UCSD-AML1 (cell line): ENCODE measurements at regions not wholly inside any gene's neighbourhood (a gene's known extent, or its start where the extent isn't known, plus 50 kb on each side); places are given as distances from the start of the nearest gene placed in this dataset.

Experiments used
- DNase-seq: peaks from one replicate; lab custom pipeline; 2025; ENCODE audit not compliant: unreplicated experiment; lab: John Stamatoyannopoulos, UW

DNA sequence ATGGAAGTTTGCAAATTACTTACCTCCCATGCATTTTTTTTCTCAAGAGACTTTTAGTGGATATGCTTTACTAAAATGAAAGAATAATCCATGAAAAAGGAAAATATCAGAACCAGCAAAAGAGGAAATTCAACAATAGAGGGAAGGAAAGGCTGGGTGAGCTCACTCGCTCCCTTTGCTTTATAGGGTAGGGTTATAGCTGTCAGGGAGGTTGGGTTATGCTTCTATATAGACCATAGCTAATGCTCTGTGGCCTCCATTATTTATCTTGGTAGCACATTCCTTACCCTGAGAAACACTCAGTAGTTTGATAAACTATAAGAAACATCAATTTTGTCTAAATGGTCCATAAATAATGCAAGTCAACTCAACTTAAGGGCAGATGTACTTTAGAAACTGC, 215.9 kb upstream of the FAR2 start:
- DNase-seq, result no peak

DNA sequence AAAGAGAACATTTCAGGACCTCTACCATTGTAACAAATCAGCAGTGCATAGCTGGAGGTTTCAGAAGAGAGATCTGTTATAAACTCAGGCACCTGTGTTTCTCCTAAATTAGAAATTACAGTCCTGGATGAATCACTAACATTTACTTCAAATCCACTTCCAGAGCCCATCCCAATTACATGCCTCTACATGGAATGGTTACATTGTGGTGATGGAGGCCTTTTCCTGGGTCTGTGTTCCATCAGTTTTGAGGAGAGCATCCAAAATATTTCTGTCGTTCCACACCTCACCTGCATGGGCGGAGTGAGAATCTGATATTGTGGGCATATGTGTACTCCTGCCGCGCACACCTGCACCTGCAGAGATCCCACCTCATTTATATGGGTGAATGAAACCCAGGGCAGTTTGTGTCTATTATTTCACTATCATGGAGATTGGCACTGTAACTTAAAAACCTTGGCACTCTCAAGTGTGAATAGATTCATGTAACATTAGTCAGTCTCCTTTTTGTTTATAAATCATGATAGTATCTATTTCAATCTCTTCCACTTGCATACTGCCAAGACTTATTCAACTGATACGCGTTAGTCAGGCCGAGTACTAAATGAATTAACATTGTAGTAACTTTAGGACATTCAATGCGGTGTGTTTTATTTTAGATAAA, 215.1 kb upstream of the FAR2 start:
- DNase-seq, result no peak

DNA sequence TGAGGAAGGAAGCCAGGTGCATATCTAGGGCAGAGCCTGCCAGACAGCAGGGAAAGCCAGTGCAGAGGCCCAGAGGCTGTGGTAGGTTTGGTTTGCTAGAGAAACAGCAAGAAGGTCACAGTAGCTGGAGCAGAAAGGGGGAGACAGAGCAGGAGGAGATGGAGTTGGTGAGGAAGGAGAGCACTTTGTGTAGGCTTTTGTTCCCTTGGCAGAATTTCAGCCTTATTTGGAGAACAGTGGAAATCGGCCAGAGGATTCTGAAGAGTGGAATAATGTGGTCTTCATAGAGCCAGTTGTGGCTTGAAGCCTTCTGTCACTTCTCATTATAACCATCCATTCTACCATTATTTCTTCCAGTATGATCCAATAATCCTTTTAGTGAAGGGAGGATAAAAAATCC, 212.9 kb upstream of the FAR2 start:
- DNase-seq, result no peak

DNA sequence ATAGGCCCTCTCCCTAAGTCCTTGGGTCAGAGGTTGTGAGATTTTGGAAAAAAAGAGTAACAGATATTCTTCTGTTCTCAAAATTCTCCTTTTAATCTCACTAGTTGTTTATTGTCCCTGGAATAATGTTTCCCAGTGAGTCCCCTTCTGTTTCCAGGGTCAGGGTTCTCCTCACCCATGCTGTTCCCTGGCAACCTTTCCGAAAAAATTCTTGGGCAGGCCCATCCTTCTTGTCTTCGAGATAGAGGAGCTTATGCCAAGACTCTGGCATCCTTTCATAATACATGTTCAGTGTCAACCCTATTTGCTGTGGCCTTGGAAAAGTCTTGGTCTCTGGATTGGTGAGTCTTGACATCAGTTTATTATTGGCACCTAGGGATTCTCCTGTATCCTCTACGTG, 212.4 kb upstream of the FAR2 start:
- no peak for DNase-seq

DNA sequence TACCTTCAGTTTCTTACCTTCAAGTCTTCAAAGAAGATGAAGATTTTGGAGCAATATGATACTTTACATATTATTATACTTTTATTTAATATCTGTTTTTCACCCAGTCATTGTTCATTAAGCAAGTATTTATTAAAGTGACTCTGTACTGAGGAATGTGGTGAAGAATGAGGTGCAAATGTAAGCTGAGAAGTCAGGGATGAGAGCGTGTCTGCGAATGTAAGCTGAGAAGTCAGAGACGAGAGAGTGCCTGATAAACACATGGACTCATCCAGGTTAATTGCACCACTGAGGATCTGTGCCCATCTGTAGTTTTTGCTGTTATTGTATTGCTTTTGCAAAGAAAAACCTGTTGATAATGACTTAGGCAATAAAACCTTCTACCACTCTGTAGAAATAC, 211.9 kb upstream of the FAR2 start:
- no peak for DNase-seq

DNA sequence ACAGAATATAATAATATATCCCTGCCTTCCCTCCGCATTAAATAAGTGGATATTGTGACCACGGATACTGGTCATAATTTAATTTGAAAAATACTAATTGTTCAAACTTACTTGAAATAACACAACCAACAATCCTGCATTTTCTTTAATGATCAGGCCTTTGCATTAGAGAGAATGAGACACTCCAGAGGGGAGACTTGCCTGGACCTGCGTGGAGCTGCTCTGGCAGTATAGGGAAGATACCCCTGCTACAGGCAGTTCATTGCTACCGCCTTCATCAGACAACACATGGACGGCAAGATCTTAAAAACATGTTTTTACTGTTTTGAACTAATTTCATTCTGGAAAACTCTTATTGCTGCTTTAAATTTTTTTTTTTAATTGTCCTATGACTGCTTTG, 211.0 kb upstream of the FAR2 start:
- DNase-seq, result no peak

DNA sequence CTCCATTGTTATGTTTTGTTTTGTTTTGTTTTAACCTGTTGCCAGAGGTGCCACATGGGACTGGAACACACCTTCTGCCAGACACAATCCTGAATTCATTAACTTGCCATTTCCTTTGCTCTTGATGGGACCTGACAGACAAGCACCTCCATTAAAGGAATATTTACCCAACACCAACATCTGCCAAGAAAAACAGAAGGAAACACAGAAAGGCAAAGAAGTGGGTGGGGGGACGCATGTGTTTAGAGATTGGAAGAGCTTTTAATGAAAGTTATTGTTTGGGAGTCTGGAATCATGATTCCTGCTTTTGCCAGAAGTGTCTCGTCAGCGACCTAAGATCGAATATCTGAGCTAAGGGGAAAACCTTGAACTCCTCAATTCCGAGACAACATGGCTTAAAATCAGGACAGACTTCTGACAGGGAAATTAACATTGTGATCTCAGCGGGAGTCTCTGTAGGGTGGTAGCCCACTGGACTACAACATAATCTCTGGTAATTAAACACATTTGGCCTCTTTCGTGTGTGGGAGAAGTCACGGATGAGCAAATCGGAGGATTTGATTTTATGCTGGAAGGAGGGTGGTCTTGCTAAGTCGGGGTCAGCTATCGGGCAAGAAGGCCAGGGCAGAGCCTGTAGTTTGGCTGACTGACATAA, 210.4 kb upstream of the FAR2 start:
- DNase-seq, result no peak

DNA sequence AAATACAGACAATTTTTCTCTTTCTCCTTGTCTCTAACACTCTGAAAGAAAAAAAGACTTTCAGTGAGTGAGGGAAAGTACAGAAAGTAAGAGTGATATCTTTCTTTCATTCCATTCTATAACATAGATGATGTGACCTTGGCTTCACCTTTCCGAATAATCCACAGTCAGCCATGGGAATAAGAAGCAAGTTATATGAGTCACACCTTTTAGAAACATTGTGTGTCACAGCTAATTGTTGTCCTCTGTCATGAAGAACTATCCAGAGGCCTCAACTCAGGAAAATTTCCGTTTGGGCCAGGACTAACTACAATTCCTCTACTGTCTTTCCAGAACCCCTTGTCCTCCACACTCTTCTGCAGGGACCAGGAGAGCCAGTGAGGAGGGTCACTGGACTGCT, 209.7 kb upstream of the FAR2 start:
- no peak for DNase-seq

DNA sequence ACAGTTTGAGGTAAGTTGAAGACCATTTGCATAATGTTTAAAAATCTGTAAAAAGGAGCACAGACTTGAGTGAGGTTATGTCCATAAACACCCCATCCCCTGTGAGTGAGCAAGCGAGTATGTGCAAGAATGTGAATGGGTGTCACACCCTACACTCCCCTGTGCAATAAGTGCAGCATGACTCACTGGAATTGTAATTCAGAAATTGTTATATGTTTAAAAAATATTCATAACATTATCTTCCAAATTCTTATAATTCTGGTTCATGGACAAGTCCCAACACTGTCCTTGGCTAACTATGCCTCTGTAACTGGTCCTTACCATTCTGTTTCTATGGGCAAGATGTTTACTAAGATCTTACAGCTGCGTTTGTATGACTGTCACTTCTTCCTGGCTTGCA, 207.8 kb upstream of the FAR2 start:
- DNase-seq, result no peak

DNA sequence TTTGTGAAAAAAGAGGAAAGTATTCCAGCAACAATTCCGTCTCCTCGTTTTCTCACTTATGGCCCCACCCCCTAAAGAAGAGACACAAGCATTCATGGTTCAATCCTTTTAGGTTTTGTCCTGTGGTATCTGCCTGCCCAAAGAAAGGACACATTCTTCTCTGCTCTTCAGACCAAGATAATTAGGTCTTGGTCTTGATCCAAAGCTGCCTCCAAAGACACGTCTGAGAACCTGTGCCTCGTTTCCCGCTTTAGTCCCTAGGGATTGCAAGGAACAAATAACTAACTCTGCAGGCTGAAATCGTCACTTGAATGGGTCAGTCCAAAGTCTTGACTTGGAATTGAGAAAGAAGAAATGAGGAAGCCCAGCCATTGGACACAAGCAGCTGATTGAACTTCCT, 202.7 kb upstream of the FAR2 start:
- DNase-seq, result no peak

DNA sequence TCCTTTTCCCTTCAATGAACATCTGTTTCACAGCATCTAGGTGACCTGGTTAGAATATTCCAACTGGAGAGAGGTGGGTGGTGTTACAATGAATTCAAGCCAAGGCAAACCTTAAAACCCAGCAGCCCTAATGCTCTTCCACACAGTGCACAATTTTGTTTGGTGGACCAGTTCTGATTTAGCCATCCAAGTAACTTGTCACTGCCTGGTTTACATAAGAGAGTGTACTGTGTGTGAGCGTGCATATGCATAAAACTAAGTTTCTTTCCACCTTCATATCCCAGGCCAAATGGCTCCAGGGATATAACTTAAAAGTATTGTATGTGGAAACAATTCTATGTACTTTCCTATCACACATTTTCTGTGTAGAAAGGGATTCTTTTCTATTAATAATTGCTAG, 200.4 kb upstream of the FAR2 start:
- no peak for DNase-seq

DNA sequence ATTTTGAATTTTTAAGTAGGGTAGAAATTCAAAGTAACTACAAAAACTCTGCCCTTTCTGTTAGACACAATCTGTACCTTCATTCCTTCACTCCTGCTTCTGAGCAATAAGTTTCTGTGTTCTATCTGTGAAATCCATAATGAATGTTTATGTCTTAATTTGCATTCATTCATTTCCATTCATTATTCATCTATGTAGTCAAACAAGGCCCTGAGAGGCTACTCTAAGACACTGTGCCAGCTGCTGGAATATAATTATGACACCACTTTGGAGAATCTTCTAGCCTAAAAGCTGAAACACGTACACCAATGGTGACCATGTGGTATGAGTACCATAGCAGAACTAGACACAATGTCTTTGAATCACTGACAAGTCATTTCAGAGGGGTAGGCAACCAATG, 199.9 kb upstream of the FAR2 start:
- DNase-seq, result no peak

DNA sequence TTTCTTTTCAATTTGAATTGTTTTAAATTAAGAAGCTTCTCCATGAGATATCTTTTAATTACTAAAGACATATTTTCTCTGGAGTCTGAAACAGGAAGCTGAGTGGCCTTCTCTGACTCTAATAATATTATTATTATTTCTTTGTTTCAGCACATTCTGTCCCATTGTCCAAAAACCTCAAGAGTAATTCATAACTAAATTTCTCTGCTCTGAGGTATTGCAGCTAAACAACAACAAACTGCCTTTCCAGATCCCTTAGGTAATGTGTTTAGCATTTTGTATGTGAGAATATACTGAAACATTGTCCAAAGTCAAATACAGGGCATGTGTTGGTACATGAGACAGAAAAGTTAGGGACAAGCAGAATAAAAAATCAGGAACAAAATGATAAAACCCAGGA, 199.0 kb upstream of the FAR2 start:
- no peak for DNase-seq

DNA sequence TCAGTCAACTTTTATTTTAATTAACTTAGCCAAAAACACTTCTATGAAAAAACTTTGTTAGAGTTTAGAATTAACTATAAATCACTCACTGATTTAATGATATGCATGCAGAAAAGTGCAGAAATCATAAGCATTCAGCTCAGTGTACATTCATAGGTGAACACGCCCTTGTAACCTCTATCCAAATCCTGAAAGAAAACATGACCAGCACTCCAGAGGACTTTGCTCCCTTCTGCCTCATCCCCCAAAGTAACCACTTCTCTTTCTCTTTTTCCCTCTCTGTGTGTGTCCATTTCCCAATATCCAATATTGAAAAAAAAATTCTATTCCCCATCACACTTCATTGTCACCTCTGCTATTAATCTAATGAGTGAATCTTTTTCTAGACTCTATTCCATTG, 197.1 kb upstream of the FAR2 start:
- no peak for DNase-seq

DNA sequence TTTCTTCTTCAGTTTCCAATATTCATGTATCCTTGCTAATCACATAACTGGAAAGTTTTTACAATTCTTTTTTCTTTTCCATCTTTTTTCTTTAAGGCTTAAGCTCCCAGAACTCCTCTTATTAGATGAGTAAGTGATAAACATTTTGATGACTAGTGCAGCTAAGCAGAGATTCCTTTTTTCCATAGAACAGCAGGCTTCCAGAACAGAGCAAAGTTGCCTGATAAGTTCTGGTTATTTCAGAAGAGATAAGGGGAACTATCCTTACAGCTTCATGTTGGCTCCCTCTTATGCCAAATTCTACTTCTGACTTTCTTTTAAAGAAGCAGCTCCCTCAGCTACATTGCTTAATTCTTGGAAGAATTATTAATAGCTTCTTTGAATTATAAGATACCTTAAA, 194.7 kb upstream of the FAR2 start:
- DNase-seq, result no peak

DNA sequence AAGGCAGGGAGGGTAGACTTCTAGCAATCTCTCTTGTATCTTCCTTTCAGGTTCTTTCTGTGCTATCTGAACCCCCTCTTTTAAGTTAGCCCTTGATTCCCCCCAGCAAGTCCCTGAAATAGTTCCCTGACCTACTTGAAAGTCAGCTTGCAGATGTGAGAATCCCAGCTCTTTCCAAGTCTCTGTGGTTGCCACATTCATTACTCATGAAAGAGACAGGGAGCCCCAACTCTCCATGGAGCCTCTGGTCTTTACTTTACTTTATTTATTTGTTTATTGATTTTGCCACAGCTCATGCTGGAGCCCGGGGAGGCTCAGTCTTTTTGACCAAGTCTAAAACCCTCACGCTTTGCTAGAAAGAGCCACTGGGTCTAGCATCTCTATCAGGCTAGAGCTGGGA, 193.6 kb upstream of the FAR2 start:
- DNase-seq, result no peak

DNA sequence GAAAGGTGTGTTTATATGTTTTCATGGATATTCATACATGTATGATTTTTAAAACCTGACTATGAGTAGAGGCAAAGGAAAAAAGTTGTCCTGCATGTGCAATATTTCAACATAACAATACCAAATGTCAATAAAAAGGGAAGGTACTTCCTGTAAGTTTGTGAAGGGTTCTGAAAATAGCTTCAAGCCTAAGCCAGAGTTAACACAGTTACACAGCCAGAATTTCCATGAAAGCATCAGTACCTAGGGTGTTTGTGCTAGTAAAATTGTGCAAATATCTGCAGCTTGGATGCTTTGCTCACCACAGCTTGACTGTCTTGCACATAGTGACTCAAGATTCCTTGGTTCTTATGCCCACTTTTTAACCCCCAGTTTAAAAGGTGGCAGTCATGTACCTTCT, 193.1 kb upstream of the FAR2 start:
- no peak for DNase-seq

DNA sequence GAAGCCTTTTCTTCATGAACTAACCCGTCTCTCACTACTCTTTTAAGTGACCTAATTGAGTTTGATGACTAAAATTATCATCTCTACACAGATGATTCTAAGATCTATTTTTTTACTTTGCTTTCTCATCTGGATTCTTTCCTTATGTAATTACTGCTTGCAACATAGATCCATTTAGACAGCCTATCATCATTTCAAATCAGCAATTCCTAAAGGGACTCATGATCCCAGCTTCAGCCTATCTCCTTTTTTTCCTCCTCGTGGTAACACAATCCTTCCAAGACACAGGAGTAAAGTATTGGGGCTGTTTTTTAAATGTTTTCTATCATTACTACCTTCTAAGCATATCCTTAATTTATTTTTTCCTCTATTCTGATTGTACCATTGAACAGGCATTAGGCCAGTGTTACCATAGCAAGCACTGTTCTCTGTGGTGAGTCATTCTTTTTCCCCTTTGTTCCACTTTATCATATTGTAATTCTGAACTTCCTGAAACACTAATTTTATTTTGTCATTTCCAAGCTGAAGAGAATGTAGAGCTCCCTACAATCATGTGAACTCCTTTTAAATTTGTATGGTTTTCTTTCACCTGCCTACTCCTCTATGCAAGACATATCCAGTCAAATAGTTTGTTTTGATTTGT, 190.4 kb upstream of the FAR2 start:
- no peak for DNase-seq

DNA sequence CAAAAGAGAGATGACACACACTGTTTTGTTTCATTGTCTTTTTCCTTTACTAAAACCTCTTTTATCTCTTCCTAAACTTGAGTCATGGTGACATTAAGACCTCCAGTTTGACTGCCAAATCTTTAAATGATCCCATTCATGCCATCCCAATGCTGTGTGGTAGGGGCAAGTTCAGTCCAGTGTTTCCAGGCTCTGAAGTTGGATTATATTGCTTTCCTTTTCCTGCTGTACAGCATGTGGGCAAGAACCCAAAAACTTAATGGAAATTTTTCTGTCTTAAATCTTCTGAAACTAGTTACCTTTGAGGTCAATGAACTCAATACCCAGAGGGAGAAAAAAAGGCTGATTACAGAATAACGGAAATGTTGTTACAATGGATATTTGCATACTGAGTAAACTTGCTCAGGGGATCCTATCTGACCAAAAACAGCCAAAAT, 187.1 kb upstream of the FAR2 start:
- no peak for DNase-seq

DNA sequence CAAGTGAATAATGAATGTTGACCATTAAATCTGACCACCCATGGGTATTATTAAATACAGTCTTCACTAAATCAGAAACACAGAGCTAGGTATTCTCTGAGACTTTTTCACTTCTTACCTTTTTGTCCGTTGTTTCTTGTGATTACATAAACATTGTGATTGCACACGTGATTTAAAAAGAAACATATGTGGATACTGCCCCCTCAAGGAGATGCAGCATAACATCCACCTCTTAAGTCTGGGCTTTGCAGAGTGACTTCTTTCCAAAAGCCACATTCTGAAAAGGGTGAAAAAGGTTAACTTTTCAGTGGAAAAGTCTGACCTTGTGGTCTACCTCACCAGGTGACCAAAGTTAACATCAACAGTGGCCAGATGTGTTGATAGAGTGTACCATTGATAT, 185.5 kb upstream of the FAR2 start:
- DNase-seq, result no peak

DNA sequence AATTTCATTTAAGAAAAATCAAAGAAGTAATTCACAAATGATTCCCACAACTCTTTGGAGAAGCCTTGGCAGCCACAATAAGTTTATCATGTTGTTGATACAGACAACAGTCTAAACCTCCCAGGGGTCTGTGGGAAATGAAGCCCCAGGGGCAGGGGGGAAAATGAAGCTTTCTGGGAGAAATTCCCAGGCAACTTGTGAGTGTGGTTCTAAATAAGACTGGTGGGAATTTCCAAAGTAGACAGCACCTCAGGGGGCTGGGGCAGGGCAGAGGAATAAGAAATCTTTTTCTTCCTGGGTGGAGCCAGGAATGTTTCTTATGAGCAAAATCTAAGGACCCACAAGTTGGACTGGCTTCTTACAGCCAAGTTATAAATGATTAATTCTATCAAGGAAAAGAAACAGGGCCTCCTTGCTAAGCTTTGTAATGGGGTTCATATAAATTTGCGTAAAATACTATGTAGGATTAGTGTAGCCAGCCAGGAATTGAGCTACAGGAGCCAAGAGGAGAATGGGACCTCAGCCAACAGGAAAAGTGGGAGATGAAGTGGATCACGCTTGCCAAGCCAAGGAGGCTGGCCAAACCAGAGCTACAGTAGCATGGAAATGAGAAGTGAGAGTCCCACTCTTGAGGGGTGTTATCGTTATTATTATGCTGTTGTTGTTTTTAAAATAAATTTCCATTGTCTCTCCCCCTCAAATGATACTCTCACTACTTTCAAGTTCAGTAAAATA, 182.9 kb upstream of the FAR2 start:
- DNase-seq, result no peak

DNA sequence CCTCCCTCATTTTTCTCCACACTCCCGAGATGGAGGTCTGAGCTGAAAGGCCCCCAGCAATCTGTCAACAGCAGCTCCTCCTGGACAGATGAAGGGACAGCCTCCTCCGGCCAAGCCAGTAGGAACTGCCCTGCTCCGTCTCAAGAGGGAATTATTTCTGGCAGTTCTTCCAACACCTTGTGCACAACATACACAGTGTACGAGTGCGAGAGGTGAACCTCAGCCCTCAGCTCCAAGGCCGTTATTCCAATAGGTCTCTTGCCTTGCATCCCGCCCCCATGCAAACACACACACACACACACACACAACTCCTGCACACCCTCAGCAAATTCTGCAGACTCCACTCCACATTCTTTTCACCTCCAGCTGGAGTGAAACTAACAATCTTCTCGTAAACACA, 181.7 kb upstream of the FAR2 start:
- DNase-seq, result no peak
